ENCODE measurements at regions not wholly inside any gene's neighbourhood (a gene's known extent, or its start where the extent isn't known, plus 50 kb on each side); places are given as distances from the start of the nearest gene placed in this dataset.

DNA sequence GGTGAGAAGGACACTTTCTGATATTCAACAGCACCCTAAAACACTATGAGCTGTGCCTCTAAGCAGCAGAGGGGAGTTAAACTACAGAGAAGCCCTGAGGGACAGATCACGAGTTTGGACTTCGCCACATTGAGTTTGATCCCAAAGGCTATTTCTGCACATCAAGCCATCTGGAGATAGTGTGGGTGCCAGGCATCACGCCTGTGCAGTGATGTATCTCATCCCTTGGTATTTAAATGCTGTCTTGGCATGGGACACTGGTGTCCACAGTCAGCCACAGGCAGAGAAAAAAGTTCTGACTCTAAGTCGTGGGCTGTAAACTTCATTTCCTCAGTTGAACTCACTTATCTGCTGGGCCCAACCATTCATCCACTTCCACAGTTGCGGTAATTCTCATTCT lies 742.3 kb upstream of the CELF4 start:
- no peak overlapping the region for H3K27ac ChIP-seq
- TF ChIP-seq, protein P1, sequence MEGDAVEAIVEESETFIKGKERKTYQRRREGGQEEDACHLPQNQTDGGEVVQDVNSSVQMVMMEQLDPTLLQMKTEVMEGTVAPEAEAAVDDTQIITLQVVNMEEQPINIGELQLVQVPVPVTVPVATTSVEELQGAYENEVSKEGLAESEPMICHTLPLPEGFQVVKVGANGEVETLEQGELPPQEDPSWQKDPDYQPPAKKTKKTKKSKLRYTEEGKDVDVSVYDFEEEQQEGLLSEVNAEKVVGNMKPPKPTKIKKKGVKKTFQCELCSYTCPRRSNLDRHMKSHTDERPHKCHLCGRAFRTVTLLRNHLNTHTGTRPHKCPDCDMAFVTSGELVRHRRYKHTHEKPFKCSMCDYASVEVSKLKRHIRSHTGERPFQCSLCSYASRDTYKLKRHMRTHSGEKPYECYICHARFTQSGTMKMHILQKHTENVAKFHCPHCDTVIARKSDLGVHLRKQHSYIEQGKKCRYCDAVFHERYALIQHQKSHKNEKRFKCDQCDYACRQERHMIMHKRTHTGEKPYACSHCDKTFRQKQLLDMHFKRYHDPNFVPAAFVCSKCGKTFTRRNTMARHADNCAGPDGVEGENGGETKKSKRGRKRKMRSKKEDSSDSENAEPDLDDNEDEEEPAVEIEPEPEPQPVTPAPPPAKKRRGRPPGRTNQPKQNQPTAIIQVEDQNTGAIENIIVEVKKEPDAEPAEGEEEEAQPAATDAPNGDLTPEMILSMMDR (conservative IDR thresholded peaks at IDR 0.05): no peak

DNA sequence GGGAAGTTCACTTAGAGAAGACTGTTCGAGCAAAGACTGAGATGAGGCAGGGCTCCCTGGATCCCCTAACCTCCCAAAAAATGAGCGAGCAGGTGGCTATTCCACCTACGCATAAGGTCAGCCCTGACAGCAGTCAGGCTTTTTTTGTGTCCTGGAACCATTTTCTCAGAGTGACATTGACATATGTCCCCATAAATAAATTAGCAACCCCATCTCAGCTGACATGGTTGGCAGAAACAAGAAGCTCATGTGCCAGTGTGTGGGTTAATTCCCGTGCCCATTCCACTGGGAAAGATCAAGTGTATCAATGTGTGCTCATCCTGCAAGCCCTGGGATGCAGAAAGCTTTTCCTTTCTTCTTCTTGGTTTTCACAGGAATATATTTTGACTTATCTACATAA lies 740.4 kb upstream of the CELF4 start:
- H3K27ac ChIP-seq: no peak overlapping the region
- TF ChIP-seq, protein P1 (conservative IDR thresholded peaks at IDR 0.05): no peak

GRCh38 chr18:38301621-38302020 lies 736.0 kb upstream of the CELF4 start:
- no peak overlapping the region for H3K27ac ChIP-seq
- TF ChIP-seq, protein P1 (conservative IDR thresholded peaks at IDR 0.05): no peak

DNA sequence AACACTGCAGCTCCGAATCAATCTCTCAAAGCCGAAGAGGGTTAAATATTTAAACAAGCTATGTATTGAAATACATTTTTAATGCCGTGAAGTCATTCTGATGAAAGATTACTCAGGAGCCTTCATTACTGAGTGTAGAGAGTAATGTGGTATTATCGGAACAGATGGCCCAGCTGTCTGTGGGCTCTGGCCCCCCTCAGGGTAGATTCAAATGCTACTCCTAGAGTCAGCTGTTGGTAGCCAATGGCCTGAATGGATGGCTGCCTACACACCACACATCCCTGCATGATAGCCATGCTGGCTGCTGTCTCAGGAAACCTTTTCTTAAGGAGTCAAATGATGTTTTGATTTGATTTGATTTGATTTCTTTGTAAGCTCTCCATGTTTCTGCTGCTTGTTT lies 732.3 kb upstream of the CELF4 start:
- TF ChIP-seq, protein P1 (conservative IDR thresholded peaks at IDR 0.05): no peak
- H3K27ac ChIP-seq: no peak overlapping the region

- H3K27ac ChIP-seq: no peak overlapping the region
- TF ChIP-seq, protein P1 (conservative IDR thresholded peaks at IDR 0.05): no peak
These were observed 724.6 kb upstream of the CELF4 start for GRCh38 chr18:38290229-38290628.

- H3K27ac ChIP-seq: no peak overlapping the region
- TF ChIP-seq, protein P1 (conservative IDR thresholded peaks at IDR 0.05): no peak
These were observed 719.4 kb upstream of the CELF4 start for GRCh38 chr18:38284972-38285371.

- no peak overlapping the region for H3K27ac ChIP-seq
- TF ChIP-seq, protein P1 (conservative IDR thresholded peaks at IDR 0.05): no peak
These were observed 697.5 kb upstream of the CELF4 start for GRCh38 chr18:38263066-38263465.

- H3K27ac ChIP-seq: no peak overlapping the region
- TF ChIP-seq, protein P1 (conservative IDR thresholded peaks at IDR 0.05): no peak
These were observed 697.1 kb upstream of the CELF4 start for GRCh38 chr18:38262661-38263060.

Data from VCaP (cell line).